Activated T-helper 9 cell treated with anti-CD3 and anti-CD28 coated beads, Interleukin-2, amount 50 U/mL, for 16 hours (primary cell): ENCODE measurements at regions not wholly inside any gene's neighbourhood (a gene's known extent, or its start where the extent isn't known, plus 50 kb on each side); places are given as distances from the start of the nearest gene placed in this dataset.

Experiments used
- DNase-seq: peaks from one replicate; pipeline ENCODE4 v3.0.0-alpha.2; 2020; ENCODE audit warnings: low read depth

GRCh38 chr13:73708393-73708985, 425.7 kb downstream of the KLF12 start:
- no peak for DNase-seq

DNA sequence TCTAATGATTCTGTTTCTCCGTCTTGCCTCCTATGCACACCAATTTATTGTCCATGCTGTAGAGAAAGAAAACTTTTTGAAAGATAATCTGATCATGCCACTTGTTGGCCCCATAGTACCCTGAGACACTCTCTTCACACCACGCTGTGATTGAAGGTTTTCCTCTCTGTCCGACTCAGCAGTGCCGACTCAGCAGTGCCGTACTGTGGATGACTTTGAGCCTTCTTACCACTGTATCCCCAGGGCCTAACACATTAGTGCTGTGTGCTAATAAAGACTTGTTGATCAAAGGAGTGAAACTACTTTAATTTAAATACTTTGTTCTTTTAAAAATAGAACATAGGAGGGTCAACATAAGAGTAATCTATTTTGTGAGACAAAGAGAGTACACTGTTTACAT, 429.6 kb downstream of the KLF12 start:
- DNase-seq = no peak

DNA sequence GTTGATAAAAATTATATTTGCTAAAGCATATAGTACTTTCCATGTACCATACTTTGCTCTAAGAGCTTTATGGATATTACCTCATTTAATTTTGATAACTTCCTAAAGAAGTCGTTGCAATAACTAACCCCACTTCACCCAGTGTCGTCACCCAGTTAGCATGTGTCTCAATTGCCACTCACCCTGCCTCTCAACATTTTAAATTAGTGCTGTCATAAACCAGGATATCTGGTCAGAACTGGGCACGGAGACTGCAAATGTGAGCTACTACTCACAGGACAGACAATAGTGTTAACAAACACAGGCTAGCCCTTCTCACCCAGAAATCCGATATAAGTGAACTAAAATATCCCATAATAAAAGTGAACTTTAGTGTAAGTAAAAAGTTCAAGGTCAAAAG, 430.6 kb downstream of the KLF12 start:
- DNase-seq = no peak

GRCh38 chr13:73702419-73703071, 431.7 kb downstream of the KLF12 start:
- DNase-seq = no peak

DNA sequence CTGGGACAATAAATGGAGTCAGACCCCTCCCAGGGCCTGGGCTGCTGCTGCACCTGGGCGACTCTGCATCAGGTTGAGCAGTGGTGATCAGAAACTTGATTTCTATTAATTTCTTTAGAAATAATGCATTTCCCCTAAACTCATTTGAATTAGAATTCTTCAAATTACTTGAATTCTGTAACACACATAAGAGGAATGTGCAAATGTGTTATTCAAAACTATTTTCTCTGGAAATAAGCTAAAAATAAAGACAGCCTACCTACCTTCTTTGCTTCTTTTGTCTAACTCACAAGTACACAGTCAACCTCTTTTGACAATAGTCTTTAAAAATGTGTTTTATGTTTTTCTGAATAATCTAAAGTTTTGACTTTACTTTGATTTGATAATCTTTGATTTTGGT, 433.0 kb downstream of the KLF12 start:
- DNase-seq = no peak

- no peak for DNase-seq
Observed at GRCh38 chr13:73698859-73699258, 435.3 kb downstream of the KLF12 start.

DNA sequence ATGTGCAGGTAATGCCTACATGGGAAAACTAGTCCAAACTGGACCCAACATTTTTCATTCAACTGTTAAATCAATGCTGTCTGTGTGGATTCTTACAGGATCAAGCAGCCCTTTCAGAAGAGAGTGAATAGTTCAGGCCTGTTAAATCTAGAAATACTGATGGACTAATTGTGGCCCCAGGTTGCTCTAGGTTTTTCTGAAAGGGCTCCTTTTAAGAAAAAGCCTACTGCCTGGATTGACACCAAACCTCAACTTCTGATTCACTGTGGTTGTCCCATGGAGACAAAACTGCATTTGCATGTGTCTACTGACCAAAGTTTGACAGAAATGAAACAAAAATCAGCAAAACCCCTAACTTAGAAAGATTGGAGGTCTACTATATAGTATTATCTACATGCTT, 437.0 kb downstream of the KLF12 start:
- DNase-seq = no peak

DNA sequence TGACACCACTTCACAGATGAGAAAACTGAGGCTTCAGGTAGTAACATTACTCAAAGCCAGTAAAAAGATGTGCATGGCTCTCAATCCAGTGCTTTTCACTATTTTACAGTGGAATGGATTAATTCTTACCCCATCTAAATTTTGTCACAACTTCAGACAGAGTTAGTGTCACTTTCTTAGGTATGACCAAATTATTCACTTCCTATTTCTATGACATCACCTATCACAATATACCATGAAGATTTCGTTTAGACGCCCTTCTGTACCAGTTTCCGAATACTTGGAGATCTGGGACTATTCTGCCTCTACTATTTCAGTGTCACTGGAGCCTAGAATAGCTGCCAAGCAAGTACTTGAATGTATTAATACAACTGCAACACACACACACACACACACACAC, 437.5 kb downstream of the KLF12 start:
- DNase-seq = no peak

DNA sequence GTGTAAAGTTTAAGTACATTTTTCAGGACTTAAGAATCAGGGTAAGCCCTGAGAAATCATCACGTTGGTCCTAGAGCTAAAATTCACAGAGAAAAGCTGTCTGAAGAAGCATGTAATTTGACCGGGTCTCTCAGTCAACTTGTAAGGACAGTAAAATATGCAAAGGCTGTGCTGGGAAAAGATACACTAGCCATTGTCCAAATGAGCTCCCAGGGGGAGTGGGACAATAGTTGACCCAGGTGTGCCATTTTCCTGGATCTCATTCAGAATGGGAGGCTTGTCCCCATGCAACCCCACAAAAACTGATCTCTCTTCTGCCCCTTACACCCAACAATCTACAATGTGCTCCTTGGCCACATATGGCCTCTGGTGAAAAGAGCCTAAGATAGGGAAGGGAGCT, 437.9 kb downstream of the KLF12 start:
- no peak for DNase-seq

DNA sequence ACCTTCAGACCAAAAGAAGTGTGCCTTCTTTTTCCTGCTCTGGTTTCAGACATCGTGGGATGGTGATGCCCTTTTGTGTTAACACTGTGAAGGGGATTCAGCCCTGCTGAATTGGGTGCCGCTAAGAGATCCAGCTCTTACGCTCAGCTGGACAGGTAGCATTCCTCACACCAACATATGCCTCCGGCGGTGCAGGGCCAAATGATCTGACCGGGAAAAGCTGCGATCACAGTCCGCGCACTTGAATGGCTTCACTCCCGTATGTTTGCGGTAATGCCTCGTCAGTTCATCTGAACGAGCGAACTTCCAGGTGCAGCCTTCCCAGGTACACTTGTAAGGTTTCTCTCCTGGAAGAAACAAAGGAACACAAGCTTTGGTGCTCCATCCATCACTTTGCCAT, 438.9 kb downstream of the KLF12 start:
- no peak for DNase-seq

DNA sequence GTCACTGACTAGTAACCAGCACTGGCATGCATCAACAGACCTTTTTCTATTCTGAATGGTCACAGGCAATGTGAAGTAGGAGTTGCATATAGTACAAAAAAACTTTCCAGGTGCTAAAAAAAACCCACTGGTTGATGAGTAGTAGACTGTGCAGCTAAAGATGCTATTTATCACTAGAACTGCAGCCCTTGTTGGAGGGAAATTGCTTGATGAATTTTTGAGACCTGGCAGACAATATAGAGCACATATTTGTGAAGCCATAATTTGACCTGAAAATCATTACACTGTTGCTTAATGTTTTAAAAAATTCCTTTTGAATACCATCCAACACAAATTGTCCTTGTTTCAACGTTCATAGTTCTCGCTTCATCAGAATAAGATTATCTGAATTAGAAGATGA, 441.0 kb downstream of the KLF12 start:
- DNase-seq = no peak

DNA sequence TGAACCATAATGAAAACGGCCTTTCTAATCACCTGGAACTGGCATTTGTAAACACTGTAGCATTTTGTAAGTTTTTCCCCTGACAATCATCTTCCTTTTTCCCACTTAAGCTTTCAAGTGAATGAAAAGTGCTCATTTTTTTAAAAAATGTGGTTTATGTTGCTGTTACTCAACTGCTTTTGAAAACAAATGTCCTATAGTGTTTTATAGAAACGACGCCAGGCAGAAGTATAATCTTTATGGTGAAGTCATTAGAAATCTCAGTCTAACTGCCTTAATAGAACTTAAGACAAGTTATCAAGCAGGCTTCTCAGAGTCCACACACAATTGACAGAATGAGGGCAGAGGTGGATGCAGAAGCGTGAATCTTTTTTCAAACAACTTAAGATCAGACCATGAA, 442.3 kb downstream of the KLF12 start:
- no peak for DNase-seq

GRCh38 chr13:73687929-73688328, 446.3 kb downstream of the KLF12 start:
- no peak for DNase-seq

- DNase-seq = no peak
Observed at GRCh38 chr13:73687087-73687486, 447.1 kb downstream of the KLF12 start.

- no peak for DNase-seq
Observed at GRCh38 chr13:73684750-73685149, 449.5 kb downstream of the KLF12 start.

DNA sequence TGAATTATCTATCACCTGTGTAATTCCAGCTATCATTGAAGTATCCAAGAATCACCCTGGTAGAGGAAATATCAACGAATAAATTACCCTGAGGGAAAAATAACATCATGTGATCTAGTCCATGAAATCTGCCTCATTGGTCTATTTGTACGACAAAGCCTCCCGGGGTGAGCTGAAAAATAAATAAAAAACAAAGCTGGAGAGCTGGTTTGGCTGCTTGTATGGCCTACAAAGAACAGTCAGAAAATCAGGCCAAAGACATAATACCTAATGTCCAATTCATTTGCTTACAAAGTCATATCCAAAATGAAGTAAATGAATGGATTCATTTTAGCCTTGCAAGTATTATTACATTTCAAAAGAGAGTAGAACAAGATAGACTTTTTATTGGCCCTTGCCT, 449.9 kb downstream of the KLF12 start:
- no peak for DNase-seq

DNA sequence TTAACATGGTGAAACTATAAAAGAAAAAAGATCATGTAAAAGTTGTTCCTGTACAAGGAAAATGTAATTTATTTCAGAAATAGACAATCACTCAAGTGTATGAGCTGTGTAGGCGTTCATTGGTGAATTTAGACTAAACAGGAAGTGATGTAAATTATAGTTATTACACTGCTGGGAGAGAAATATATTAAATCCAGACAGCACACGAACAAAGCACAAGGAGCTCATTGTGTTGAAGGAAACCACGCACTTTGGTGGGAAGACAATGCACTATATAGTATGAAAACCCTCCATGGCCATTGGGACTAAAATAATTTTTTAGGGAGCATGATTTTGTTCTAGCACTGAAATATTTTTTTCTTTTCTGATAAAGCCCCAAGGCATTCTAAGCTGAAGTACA, 450.5 kb downstream of the KLF12 start:
- no peak for DNase-seq

- no peak for DNase-seq
Observed at GRCh38 chr13:73681779-73682178, 452.4 kb downstream of the KLF12 start.

- no peak for DNase-seq
Observed at GRCh38 chr13:73681015-73681414, 453.2 kb downstream of the KLF12 start.

DNA sequence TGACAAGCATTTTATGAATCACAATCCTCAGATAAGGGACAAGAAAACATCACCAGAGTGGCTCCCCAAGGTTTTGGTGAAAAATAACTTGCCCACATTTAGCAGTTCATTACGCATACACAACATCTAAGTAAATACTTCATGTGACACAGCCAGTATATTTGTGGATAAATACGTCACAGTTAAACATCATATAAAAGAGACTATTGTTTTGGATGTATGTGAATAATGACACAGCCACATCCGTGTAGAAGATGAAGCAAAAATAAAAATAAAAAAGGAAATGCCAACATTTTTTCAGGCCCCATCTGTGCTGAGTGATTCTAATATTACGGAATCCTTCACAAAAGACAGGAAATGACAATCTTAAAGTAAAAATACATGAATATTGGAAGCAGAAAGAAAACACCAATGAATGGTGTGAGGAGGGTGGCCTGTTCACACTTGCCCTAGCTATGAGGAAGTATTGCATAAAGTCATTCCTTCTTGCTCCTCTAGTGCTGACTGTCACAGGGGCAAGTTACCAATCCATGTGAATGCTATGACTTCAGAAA, 457.1 kb downstream of the KLF12 start:
- no peak for DNase-seq

DNA sequence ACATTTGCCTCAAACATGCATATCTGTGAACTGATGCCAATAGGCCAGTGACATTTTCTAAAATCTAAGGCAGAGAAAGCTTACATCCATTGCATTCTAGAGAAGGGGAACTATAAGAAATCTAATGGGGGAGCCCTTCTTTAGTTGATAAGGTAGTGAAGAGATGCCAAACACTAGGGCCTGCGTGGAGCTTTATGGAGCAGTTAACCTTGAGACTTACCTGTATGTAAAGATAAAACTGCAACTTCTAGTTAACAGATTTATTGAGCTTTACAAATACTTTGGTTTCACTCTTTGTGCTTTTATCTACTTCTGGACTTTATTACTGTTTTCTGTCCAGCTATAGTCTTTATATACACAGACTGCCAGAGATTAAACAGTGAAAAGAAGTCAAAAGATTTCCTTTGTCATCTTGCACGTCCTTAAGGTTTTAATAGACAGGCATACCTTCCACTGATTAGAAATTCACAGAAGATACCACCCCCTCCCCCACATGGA, 457.6 kb downstream of the KLF12 start:
- DNase-seq = no peak

DNA sequence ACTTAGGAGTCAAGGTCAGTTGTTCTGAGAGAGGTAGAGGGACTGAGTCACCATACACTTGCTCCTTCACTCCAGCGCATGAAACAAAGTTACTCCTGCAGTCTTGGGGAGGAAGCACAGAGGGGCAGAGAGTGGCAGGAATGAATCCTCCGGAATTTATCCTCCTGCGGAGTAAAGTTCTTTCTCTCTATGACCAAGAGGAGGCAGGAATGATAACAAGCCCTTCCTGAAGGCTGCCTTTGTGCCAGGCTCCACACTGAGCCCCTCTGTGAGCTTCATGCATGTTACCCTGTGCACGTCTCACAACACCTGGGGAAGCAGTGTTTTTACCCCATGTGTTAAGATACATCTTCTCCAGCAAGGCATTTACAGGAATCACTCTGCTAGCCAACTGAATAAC, 458.4 kb downstream of the KLF12 start:
- no peak for DNase-seq

DNA sequence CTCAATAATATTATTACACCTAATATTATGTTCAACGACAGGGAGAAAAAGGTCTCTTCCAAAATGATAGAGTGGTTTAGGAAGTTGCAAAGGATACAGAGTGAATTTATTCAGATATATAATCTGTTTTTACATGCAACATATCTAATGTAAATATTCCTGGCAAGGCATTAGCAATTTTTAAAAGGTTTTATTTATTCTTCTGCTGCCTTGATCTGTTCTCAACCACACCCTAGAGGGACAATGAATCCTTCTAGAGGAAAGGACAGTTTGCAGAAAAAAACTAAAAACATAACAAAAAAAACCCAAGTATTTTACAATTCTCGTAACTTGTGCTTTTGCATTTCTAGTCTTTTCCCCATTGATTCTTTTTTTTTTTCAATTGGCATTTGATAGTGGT, 459.6 kb downstream of the KLF12 start:
- DNase-seq = no peak

- DNase-seq = no peak
Observed at GRCh38 chr13:73673931-73674330, 460.3 kb downstream of the KLF12 start.
